AG04450 (cell line): ENCODE measurements at regions not wholly inside any gene's neighbourhood (a gene's known extent, or its start where the extent isn't known, plus 50 kb on each side); places are given as distances from the start of the nearest gene placed in this dataset.
A peak's percentile ranks its signal among the peaks of the same experiment; 100 is the strongest.
"Not testable (repeated sequence)": the region's sequence is repeated elsewhere in the genome, so short reads cannot be mapped to it uniquely, and the experiment has no call there.

Experiments used
- CTCF ChIA-PET: fragments of 300-600, 350-600 bp; formaldehyde crosslinking; extraction: SDS; loops from one replicate; lab custom pipeline; 2022; ENCODE audit warnings: antibody characterized with exemption, inconsistent platforms; lab: Charles Lee
- POLR2A ChIA-PET: fragments of 350-600 bp; formaldehyde crosslinking; extraction: SDS; loops from one replicate; lab custom pipeline; 2021; ENCODE audit warnings: antibody characterized with exemption, inconsistent platforms; lab: Yijun Ruan, JAX
- DNase-seq: peaks from one replicate; pipeline ENCODE4 v3.0.0-alpha.2; 2011; ENCODE audit warnings: low read depth, low spot score
- H3K27ac ChIP-seq: one replicate; pipeline ENCODE4 v1.5.1; 2012; ENCODE audit warnings: low read depth, low read length, control low read depth
- H3K27me3 ChIP-seq: one replicate; pipeline ENCODE4 v1.6.0; 2012; ENCODE audit warnings: low read length; ENCODE audit not compliant: control insufficient read depth, insufficient read depth
- H3K4me3 ChIP-seq: 2 replicates; pipeline ENCODE4 v1.5.1; 2011; ENCODE audit warnings: mild to moderate bottlenecking, low read depth, low read length, control low read depth
- H3K9me3 ChIP-seq: 2 replicates; pipeline ENCODE4 v1.5.1; 2012; ENCODE audit warnings: low read length; ENCODE audit not compliant: control insufficient read depth, insufficient read depth
- CTCF ChIP-seq: IDR thresholded peaks from 2 replicates; pipeline ENCODE4 v1.5.1; 2011; ENCODE audit warnings: low read depth, low read length, control low read depth, inconsistent platforms

GRCh38 chr16:22436823-22437652 lies 62.6 kb upstream of the CDR2 start:
- H3K9me3 ChIP-seq, H3K27me3 ChIP-seq, DNase-seq, CTCF ChIA-PET: not testable (repeated sequence)
- Histone ChIP-seq H3K27ac (peak overlapping the region; percentile 78), H3K4me3 (peak overlapping the region; percentile 68)
- POLR2A ChIA-PET = interaction anchor here (0.6 to 1.2 kb wide), 7 partner anchors 16 to 1675 kb away, joined by 3 to 9 read pairs (median 4); no protein-coding TSS in a partner anchor

- DNase-seq, H3K27ac ChIP-seq, CTCF ChIA-PET, H3K9me3 ChIP-seq, H3K27me3 ChIP-seq: not testable (repeated sequence)
- peak overlapping the region; percentile 68 for H3K4me3 ChIP-seq
- POLR2A ChIA-PET = interaction anchor here (0.7 to 1.2 kb wide), 3 partner anchors 15 to 1674 kb away, joined by 6 to 9 read pairs (median 7); no protein-coding TSS in a partner anchor
These were observed 62.0 kb upstream of the CDR2 start for GRCh38 chr16:22436326-22436822.

DNA sequence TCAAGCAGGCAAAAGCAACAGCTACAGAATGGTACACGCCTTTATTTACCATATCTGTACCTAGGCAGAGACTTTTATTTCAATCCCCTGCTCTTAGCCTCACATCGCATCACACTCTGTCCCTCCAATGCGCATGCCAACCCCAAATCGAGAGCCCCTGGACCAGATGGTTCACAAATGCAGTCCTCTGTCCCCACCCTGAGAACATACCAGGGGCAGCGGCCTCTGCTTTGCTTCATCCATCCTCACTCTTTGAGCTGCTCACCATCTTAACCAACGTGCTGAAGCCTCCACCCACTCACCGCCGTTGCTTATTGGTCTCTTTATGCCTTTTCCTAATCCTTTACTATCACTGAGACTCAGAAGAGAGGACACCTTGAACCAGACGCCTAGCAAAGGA lies 56.9 kb upstream of the CDR2 start:
- H3K27me3 ChIP-seq, H3K4me3 ChIP-seq, CTCF ChIA-PET, H3K27ac ChIP-seq, H3K9me3 ChIP-seq, DNase-seq, POLR2A ChIA-PET: not testable (repeated sequence)

- no peak for TF ChIP-seq CTCF
- Histone ChIP-seq H3K27ac (no peak overlapping the region), H3K9me3 (no peaks in the 10 kb centered on the region), H3K27me3 (no peaks in the 10 kb centered on the region), H3K4me3 (no peak overlapping the region)
- DNase-seq = no peak
- CTCF ChIA-PET = no interaction called here
- POLR2A ChIA-PET = no interaction called here
These were observed 54.2 kb upstream of the CDR2 start for GRCh38 chr16:22428654-22429053.

- no peak for DNase-seq
- H3K4me3 ChIP-seq = no peak overlapping the region
- ChIA-PET POLR2A (no interaction called here), CTCF (no interaction called here)
- no peaks in the 10 kb centered on the region for H3K9me3 ChIP-seq
- H3K27ac ChIP-seq = no peak overlapping the region
- no peaks in the 10 kb centered on the region for H3K27me3 ChIP-seq
- no peak for TF ChIP-seq CTCF
These were observed 53.1 kb upstream of the CDR2 start for GRCh38 chr16:22427556-22427955.

GRCh38 chr16:22425847-22426246 lies 51.4 kb upstream of the CDR2 start:
- no peak overlapping the region for H3K27ac ChIP-seq
- no peak overlapping the region for H3K4me3 ChIP-seq
- no peak for TF ChIP-seq CTCF
- ChIA-PET POLR2A (no interaction called here), CTCF (no interaction called here)
- H3K27me3 ChIP-seq = no peaks in the 10 kb centered on the region
- no peaks in the 10 kb centered on the region for H3K9me3 ChIP-seq
- DNase-seq = no peak
